T1000 (cell line): ENCODE measurements at regions not wholly inside any gene's neighbourhood (a gene's known extent, or its start where the extent isn't known, plus 50 kb on each side); places are given as distances from the start of the nearest gene placed in this dataset.

Source experiments
- DNase-seq: peaks from one replicate; lab custom pipeline; 2025; ENCODE audit warnings: mixed read lengths; lab: John Stamatoyannopoulos, UW

- DNase-seq: no peak
Observed at GRCh38 chr2:12587729-12588522, 128.8 kb upstream of the TRIB2 start.

- no peak for DNase-seq
Observed at GRCh38 chr2:12588986-12589385, 127.8 kb upstream of the TRIB2 start.

GRCh38 chr2:12589802-12590320 is 126.9 kb upstream of the TRIB2 start:
- no peak for DNase-seq

- no peak for DNase-seq
Observed at GRCh38 chr2:12592296-12592695, 124.4 kb upstream of the TRIB2 start.

GRCh38 chr2:12594590-12594989 is 122.1 kb upstream of the TRIB2 start:
- no peak for DNase-seq

- no peak for DNase-seq
Observed at GRCh38 chr2:12596771-12597170, 120.0 kb upstream of the TRIB2 start.

- no peak for DNase-seq
Observed at GRCh38 chr2:12597610-12598009, 119.1 kb upstream of the TRIB2 start.

GRCh38 chr2:12602661-12603060 is 114.1 kb upstream of the TRIB2 start:
- no peak for DNase-seq

GRCh38 chr2:12603781-12604295 is 112.9 kb upstream of the TRIB2 start:
- no peak for DNase-seq

- DNase-seq: no peak
Observed at GRCh38 chr2:12604341-12604740, 112.4 kb upstream of the TRIB2 start.

- DNase-seq: no peak
Observed at GRCh38 chr2:12605366-12605765, 111.4 kb upstream of the TRIB2 start.

GRCh38 chr2:12605936-12606335 is 110.8 kb upstream of the TRIB2 start:
- DNase-seq: no peak

- no peak for DNase-seq
Observed at GRCh38 chr2:12606472-12607000, 110.2 kb upstream of the TRIB2 start.

- DNase-seq: no peak
Observed at GRCh38 chr2:12607971-12608370, 108.8 kb upstream of the TRIB2 start.

- DNase-seq: no peak
Observed at GRCh38 chr2:12610314-12610713, 106.4 kb upstream of the TRIB2 start.

- DNase-seq: no peak
Observed at GRCh38 chr2:12612168-12612567, 104.6 kb upstream of the TRIB2 start.

- no peak for DNase-seq
Observed at GRCh38 chr2:12612671-12613070, 104.1 kb upstream of the TRIB2 start.

GRCh38 chr2:12613137-12613835 is 103.5 kb upstream of the TRIB2 start:
- DNase-seq: no peak

GRCh38 chr2:12615509-12615908 is 101.2 kb upstream of the TRIB2 start:
- DNase-seq: no peak

GRCh38 chr2:12616456-12617156 is 100.1 kb upstream of the TRIB2 start:
- no peak for DNase-seq

GRCh38 chr2:12617366-12617765 is 99.4 kb upstream of the TRIB2 start:
- DNase-seq: no peak

- DNase-seq: no peak
Observed at GRCh38 chr2:12617853-12618252, 98.9 kb upstream of the TRIB2 start.
